Testis (tissue), 2 donors: ENCODE measurements at regions not wholly inside any gene's neighbourhood (a gene's known extent, or its start where the extent isn't known, plus 50 kb on each side); places are given as distances from the start of the nearest gene placed in this dataset.

ENCODE experiments used
- POLR2A ChIP-seq: fragments of 450-650 bp; IDR thresholded peaks from one replicate; pipeline ENCODE4 v1.6.1; 2017; ENCODE audit warnings: antibody characterized with exemption, mild to moderate bottlenecking, moderate library complexity
- TF ChIP-seq, protein P1 (sequence below), 3 experiments: fragments of 450-650 bp in 2 of 3; fragments of 200-600 bp in 1 of 3; sonication (generic) in 1 of 3; IDR thresholded peaks; one replicate each; pipeline ENCODE4 v1.5.1; 2016 to 2019; ENCODE audit warnings: antibody characterized with exemption in 3 of 3, mild to moderate bottlenecking in 2 of 3, moderate library complexity in 1 of 3

DNA sequence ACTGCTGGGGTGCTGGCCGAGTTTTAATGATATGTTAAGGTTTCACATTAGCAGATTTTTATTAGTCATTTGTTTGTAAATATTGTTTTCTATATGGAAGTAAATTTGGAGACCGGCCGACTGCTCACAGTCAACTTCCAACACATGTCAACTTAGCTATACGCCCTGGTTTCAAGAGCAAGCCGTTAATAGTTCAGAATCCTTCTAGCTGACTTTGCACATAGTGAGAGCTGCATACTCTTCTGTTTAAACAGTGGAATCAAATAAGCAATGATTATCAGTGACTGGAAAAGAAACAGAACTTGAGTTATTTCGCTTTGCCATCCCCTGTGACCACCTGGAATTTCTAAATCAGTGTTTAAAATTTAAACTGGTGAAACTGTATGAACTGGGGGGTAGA is 109.9 kb downstream of the PFKFB3 start:
- no peak for TF ChIP-seq POLR2A
- TF ChIP-seq, protein P1, sequence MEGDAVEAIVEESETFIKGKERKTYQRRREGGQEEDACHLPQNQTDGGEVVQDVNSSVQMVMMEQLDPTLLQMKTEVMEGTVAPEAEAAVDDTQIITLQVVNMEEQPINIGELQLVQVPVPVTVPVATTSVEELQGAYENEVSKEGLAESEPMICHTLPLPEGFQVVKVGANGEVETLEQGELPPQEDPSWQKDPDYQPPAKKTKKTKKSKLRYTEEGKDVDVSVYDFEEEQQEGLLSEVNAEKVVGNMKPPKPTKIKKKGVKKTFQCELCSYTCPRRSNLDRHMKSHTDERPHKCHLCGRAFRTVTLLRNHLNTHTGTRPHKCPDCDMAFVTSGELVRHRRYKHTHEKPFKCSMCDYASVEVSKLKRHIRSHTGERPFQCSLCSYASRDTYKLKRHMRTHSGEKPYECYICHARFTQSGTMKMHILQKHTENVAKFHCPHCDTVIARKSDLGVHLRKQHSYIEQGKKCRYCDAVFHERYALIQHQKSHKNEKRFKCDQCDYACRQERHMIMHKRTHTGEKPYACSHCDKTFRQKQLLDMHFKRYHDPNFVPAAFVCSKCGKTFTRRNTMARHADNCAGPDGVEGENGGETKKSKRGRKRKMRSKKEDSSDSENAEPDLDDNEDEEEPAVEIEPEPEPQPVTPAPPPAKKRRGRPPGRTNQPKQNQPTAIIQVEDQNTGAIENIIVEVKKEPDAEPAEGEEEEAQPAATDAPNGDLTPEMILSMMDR (IDR thresholded peaks at IDR 0.05), result no peak
